H4 (cell line): ENCODE measurements at regions not wholly inside any gene's neighbourhood (a gene's known extent, or its start where the extent isn't known, plus 50 kb on each side); places are given as distances from the start of the nearest gene placed in this dataset.
A peak's percentile ranks its signal among the peaks of the same experiment; 100 is the strongest.

Experiments used
- DNase-seq: peaks from one replicate; pipeline ENCODE4 v3.0.0-alpha.2; 2015; ENCODE audit warnings: low spot score

DNA sequence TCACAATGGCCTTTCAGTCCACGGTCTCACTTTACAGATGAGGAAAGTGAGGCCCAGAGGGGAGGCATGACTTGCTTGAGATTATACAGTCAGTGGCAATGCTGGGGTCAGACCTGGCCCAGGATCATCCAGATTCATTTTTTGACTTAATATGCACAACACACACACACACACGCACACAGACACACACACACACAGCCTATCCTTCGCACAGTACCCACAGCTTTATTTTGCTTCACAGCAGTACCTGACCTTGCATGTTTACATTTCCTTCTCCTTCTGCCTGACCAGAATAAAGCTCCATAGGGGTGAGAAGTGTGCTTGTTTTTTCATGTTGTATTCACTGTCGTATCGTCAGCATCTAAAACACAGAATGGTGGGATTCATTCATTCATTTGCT, 79.8 kb downstream of the VEGFA start:
- no peak for DNase-seq

DNA sequence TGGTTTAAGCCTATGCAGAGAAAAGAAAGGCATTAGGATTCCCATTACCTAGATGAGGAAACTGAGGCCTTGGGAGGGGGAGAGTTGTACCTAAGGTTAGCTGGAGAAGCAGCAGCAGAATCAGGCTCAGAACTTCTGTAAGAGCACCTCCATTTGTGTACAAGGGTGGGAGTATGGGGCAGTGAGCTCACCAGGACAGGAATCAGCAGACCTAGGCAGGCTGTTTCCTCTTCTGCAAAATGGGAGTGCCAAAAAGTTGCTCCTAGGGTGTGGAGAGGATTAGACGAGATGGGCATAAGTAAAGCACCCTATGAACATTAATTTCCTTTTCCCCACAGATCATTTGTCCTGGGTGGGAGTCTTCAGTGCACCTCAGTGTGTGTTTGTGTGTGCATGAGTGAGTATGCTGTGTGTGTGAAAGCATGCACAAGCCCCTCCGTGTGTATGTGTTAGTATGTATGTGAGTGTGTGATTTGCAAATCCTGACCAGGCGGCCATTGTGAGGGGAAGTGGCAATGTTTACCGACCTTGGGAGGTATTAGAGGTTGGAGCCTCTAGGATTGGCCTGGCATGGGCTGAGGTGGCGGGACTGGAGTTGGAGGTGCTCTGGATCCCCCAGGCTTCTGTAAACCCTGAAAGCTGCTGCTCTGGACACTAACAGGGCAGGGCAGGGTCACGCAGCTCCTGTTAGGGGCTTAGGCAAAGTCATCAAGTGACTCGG, 78.8 kb downstream of the VEGFA start:
- DNase-seq: no peak

DNA sequence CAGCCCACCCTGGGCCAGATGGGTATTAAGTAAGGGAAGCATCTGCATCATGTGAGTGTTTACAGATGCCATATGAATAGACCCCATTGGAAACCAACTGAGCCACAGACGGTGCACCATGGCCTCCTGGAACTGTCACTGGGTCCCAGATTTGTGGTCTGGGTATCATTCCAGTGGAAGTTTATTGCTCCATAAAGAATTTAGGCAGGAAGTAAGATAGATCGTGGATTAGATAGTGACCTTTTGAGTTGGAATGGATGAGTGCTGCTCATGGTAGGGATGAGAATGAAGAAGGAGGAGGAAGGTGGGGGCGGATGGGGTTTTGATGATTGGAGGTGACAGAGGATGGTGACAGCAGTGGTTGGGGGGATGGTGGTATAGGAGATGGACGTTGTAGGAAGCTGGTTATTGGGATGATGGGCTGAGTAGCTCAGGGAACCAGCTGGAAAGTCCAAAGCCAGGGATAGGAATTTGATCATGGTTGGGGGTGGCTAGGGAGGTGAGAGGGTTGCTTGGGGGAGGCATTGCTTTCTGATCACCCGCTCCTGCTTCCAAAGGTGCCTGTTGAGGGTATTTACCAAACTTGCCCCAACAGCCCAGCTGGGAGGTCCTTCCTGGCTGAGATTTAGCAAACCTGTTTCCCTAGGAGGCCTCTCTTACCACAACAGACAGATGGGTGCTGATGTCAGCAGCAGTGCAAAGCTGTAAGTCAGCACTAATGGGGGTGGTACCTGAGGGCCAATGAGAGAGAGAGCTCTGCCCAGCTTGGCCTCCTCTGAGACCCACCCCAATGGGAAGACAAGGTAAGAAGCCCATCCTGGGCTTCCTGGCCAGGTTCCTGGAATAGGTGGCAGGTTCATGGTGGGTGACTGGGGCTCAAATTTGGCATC, 78.0 kb downstream of the VEGFA start:
- no peak for DNase-seq

DNA sequence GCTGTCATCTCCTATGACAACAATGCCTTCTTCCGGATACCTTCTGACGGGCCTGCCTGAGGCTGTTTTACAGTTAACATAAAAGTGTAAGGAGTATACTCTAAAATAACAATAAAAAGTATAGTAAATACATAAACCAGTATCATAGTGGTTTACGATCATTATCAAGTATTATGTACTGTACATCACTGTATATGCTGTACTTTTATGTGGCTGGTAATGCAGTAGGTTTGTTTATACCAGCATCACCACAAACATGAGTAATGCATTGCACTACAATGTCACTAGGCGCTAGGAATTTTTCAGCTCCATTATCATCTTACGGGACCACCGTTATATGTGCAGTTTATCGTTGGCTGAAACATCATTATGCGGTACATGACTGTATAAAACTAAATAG, 76.5 kb downstream of the VEGFA start:
- DNase-seq: peak; percentile 77

DNA sequence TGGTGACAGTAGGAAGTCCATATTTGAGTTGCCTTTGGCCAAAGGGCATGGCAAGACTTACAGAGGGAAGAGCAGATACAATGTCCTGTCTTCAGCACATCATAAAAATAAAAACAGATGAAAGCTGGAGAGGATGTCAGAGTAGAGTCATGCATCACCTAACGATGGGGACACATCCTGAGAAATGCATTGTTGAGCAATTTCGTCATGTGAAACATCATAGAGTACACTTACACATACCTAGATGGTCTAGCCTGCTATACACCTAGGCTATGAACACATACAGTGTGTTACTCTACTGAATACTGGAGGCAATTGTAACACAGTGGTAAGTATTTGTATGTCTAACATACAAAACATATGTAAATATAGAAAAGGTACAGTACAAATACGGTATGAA, 75.6 kb downstream of the VEGFA start:
- DNase-seq: no peak

DNA sequence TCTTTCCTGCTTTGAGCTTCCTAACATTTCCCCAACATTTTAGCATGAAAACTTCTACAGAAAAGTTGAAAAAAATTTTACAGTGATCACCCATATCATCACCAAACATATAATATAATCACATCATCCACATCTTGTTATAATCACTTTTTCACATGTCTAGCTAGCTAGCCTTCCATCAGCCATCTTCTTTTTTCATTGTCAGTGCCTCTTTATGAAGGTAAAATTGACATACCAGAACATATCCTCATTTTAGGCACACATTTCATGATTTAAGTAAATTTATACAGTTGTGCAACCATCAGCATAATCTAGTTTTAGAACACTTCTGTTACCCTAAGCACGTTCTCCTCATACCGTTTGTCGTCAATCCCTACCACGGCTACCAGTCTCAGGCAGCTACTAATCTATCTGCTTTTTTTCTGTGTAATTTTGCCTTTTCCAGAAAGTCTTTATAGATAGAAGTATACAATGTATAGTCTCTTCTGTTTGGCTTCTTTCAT, 73.7 kb downstream of the VEGFA start:
- no peak for DNase-seq

DNA sequence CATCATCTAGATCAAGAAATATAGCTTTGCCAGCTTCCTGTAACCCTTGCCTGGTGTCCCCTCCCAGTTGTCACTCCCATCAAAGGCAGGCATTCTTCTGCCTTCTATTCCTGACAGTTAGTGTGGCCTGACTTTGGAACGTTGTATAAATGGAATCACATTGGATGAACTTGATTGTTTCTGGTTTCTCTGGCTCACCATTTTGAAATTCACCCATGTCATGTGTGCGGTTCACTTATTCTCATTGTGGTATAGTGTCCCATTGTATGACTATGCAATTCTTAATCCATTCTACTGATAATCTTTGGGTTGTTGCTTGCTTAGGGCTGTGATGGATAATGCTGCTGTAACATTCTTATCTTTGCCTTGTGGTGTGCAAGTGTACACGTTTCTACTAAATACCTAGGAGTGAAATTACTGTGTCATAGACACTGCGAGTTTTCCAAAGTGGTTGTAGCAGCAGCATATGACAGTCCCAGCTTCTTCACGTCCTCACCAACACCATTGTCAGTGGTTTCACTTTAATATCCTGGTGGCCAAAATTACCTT, 73.2 kb downstream of the VEGFA start:
- DNase-seq: no peak

DNA sequence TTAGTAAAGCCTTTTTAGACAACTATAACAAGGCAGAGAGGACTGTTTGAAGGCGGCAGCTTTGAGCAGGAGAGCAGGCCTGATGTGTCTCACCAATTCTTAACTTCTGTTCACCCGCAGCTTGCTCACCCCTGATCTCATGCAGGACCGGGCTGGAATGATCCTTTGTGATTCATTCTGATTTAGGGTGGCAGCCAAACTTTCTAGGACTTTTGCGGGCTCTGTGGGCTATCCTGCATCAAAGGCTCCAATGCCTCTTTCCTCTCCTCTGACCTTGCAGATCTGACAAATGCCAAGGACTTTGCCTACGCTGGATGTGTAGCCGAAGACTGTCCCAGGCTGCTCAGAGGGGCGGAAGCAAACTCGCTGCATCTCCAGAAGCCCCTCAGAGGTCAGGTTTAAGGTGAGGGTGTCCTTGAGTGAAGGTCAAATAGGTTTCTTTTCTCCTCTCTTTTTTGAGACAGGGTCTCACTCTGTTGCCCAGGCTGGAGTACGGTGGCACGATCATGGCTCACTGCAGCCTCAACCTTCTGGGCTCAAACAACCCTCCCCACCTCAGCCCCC, 72.3 kb downstream of the VEGFA start:
- no peak for DNase-seq

DNA sequence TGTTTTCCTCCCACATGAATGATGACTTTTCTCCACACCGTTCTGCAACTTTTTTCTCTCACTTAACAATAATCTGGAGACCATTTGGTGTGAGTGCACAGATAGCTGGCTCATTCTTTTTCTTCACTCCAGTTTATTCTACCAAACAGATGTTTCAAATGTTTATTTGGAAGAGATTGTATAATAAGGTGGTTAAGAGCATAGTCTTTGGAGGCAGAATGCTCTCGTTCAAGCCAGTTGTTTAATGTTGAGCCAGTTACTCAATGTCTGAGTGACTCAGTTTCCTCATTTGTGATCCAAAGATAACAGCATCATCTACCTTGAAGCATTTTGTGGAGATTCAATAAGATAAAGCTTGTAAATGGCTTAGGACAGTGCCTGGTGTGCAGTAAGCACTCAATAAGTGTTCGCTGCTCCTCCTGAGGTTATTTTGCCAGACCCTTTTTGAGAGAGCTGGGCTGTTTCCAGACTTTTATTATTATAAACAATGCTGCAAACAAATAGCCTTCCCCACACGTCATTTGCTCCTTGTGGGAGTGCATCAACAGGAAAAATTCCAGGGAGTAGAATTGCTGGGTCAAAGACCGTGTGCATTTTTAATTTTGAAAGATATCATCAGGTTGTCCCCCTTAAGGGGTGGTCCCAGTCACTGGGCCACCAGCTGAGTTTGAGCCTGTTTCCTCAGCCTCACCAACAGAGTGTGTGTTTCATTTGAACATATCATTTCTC, 70.6 kb downstream of the VEGFA start:
- peak; percentile 49 for DNase-seq

DNA sequence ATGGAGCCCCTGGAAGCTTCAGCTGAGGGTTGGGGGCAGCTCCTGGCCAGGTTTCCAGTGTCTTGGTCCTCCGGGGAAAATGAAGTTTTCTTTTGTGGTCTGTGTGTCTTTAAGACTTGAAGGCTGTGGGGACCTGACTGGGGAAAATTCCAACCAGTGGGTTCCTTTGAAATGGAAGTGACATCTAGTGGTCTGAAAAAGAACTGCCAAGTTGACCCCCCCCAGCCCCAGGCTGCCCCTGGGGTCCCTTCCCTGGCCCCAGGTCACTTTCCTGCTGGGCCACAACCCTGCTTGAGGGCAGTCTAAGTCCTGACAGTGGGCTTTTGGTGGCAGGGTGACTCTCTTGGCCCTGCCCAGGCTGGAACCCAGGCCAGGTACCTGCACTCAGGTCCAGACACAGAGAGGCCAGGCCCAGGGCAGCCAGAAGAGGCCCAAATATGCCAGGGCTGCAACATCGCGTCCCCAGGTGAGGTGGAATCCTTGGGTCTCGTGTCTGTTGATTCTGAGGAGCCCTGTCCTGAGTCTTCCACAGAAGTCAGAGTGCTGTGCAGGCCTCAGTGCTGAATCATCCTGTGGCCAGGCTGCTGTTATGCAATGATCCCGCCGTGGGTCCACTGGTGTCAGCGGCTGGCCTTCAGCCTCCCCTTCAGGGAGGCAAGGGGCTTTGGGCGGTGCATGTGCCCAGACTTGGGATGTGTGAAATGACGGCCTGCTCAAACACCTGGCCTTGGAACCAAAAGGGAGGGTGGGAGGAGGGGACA, 68.4 kb downstream of the VEGFA start:
- peak; percentile 58 for DNase-seq

DNA sequence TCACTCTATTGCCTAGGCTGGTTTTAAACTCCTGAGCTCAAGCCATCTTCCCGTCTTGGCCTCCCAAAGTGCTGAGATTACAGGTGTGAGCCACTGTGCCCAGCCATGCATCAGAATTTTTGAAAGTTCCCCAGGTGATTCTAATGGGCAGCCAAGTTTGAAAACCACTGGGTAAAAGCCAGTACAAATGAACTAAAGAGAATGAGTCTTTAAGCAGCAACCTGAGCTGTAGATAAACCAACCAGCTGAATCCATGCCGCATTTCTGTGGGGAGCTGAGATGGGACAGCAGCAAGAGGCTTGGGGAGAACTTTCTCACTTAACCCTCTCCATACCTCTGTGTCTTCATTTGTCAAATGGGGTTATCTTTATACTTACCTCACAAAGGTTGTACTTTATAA, 67.5 kb downstream of the VEGFA start:
- DNase-seq: no peak

DNA sequence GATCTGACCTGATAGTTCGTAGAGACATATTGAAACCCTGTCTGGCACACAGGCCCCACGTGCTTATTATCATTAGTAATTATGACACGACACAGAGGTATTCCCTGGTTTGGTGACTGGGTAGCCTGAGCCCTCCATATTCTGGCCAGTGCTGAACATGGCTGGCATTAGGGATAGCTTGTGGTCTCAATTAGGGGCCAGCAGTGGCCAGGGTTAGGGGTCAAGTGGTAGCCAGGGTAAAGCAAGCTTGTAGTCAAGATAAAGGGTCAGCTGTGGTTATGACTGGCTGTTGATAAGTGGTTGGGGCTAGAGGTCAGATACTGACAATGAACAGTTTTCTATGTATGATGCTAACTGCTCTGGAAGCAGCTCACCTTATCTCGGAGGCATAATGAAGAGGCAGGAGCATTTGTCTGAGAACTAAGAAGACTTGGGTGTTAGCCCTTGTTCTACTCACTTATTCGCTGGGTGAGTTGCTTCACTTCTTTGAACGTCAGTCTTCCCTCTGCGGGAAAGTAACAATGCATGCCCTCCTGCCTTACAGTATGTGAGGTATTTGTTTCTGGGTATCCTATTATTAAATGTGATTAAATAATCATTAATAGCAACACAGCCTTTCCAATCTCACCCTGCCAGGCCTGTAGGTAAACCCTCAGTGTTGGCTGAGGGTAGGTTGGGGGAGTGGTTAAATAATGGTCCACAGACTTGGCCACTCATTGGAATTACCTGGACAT, 66.7 kb downstream of the VEGFA start:
- DNase-seq: no peak
